ENCODE measurements at regions not wholly inside any gene's neighbourhood (a gene's known extent, or its start where the extent isn't known, plus 50 kb on each side); places are given as distances from the start of the nearest gene placed in this dataset.

- TF ChIP-seq POLR2A (IDR thresholded peaks at IDR 0.05) (no peak), CTCF (IDR thresholded peaks at IDR 0.05) (no peak)
Measured at GRCh38 chr7:51647931-51648351, 331.3 kb upstream of the COBL start.

Measured in right lobe of liver (tissue), 4 donors.